ENCODE measurements at regions not wholly inside any gene's neighbourhood (a gene's known extent, or its start where the extent isn't known, plus 50 kb on each side); places are given as distances from the start of the nearest gene placed in this dataset.
"Not testable (repeated sequence)": the region's sequence is repeated elsewhere in the genome, so short reads cannot be mapped to it uniquely, and the experiment has no call there.

GRCh38 chr1:83369853-83370252 is 629.1 kb downstream of the TTLL7 start:
- H3K4me3 Mint-ChIP-seq; H3K9me3 Mint-ChIP-seq; H3K27me3 Mint-ChIP-seq (ENCODE audit: low read depth); H3K27ac Mint-ChIP-seq (ENCODE audit: unreplicated experiment); H3K36me3 Mint-ChIP-seq (ENCODE audit: low read depth); DNase-seq (ENCODE audit: low read depth, low spot score); H3K4me1 Mint-ChIP-seq: not testable (repeated sequence)

DNA sequence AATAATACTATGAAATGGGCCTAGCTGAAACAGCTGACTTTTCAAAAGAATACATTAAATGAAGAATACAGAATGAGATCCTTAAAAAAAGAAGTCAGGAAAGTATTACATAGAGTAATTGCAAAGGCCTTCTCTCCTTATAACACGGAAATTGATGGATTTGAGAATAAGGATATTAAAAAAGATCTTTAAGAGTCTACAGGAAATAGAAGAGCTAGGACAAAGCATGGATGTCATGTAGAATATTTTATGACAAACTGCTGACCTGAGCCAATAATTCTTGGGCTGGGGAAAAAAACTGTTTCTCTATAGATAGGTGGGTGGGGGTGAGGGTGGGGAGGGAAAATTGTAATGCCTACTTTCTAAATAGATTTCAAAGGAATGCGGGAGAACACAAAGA is 633.6 kb downstream of the TTLL7 start:
- H3K4me1 Mint-ChIP-seq; H3K4me3 Mint-ChIP-seq; DNase-seq (ENCODE audit: low read depth, low spot score); H3K36me3 Mint-ChIP-seq (ENCODE audit: low read depth); H3K27me3 Mint-ChIP-seq (ENCODE audit: low read depth); H3K9me3 Mint-ChIP-seq; H3K27ac Mint-ChIP-seq (ENCODE audit: unreplicated experiment): not testable (repeated sequence)

- H3K27ac Mint-ChIP-seq (ENCODE audit: unreplicated experiment); H3K27me3 Mint-ChIP-seq (ENCODE audit: low read depth); H3K4me1 Mint-ChIP-seq; H3K9me3 Mint-ChIP-seq; H3K36me3 Mint-ChIP-seq (ENCODE audit: low read depth); H3K4me3 Mint-ChIP-seq; DNase-seq (ENCODE audit: low read depth, low spot score): not testable (repeated sequence)
Measured at GRCh38 chr1:83345375-83345774, 653.6 kb downstream of the TTLL7 start.

DNA sequence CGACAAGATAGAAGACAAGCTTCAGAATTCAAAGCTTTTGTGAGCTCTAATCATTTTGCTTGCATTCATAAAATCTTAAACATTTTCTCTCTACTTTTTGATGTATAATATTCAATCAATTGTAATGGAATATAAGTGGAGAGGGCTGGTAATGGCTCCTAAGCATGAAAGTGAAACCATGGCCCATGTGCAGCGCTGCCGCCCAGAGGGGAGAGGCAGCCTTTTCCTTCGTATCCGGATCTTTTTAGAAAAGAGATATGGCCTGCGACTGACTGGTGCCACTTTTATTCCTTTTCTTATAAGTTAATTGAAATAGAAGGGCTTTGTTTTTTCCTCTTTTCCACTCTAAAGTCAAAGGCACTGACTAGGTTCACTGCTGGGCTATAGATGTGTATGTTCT is 655.2 kb downstream of the TTLL7 start:
- H3K36me3 Mint-ChIP-seq (ENCODE audit: low read depth); DNase-seq (ENCODE audit: low read depth, low spot score); H3K27me3 Mint-ChIP-seq (ENCODE audit: low read depth); H3K4me1 Mint-ChIP-seq; H3K27ac Mint-ChIP-seq (ENCODE audit: unreplicated experiment); H3K4me3 Mint-ChIP-seq; H3K9me3 Mint-ChIP-seq: not testable (repeated sequence)

DNA sequence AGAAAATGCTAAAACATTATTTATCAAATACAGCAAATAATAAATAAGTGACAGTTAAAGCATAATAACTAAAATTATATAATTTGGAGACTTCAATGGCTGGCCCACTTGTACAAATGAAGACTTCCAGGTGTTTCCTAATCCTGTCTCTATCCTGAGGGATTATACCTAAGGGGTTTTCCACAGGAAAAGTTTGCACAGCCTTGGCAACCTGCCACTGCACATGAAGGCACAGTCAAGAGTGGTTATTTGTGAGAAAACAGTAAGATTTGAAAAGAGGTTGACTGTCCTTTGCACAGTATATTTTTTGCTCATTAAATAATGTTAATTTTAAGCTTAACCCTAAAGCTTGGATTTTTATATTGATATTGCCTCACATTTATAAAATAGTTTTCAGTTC is 655.9 kb downstream of the TTLL7 start:
- DNase-seq (ENCODE audit: low read depth, low spot score); H3K27me3 Mint-ChIP-seq (ENCODE audit: low read depth); H3K4me1 Mint-ChIP-seq; H3K4me3 Mint-ChIP-seq; H3K9me3 Mint-ChIP-seq; H3K27ac Mint-ChIP-seq (ENCODE audit: unreplicated experiment); H3K36me3 Mint-ChIP-seq (ENCODE audit: low read depth): not testable (repeated sequence)

GRCh38 chr1:83332308-83332707 is 666.6 kb downstream of the TTLL7 start:
- not testable (repeated sequence) for H3K27ac Mint-ChIP-seq (ENCODE audit: unreplicated experiment); H3K27me3 Mint-ChIP-seq (ENCODE audit: low read depth); H3K9me3 Mint-ChIP-seq; H3K4me3 Mint-ChIP-seq; DNase-seq (ENCODE audit: low read depth, low spot score); H3K36me3 Mint-ChIP-seq (ENCODE audit: low read depth); H3K4me1 Mint-ChIP-seq

DNA sequence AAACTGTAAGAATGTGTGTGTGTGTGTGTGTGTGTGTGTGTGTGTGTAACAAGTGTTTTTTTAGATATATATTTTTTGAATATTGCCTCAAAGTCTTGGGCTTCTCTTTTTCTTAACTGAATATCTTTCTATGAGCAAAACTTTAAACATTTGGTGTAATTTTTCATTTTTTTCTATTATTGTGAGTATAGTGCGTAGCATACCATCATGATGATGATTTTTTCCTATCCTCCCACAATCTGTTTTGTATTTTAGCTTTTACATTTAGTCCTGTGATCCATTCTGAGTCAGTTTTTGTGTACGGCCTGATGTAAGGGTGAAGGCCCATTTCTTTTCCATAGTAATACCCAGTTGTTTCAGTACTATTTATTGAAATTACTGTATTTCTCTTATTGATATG is 680.6 kb downstream of the TTLL7 start:
- DNase-seq (ENCODE audit: low read depth, low spot score) = no peak
- Mint-ChIP-seq H3K36me3 (ENCODE audit: low read depth) (no peaks in the 10 kb centered on the region), H3K9me3 (peaks cover 2% of the 10 kb centered on the region), H3K27me3 (ENCODE audit: low read depth) (no peaks in the 10 kb centered on the region), H3K4me3 (no peak overlapping the region), H3K4me1 (no peaks in the 10 kb centered on the region), H3K27ac (ENCODE audit: unreplicated experiment) (no peak overlapping the region)
- TF ChIP-seq, protein P1, sequence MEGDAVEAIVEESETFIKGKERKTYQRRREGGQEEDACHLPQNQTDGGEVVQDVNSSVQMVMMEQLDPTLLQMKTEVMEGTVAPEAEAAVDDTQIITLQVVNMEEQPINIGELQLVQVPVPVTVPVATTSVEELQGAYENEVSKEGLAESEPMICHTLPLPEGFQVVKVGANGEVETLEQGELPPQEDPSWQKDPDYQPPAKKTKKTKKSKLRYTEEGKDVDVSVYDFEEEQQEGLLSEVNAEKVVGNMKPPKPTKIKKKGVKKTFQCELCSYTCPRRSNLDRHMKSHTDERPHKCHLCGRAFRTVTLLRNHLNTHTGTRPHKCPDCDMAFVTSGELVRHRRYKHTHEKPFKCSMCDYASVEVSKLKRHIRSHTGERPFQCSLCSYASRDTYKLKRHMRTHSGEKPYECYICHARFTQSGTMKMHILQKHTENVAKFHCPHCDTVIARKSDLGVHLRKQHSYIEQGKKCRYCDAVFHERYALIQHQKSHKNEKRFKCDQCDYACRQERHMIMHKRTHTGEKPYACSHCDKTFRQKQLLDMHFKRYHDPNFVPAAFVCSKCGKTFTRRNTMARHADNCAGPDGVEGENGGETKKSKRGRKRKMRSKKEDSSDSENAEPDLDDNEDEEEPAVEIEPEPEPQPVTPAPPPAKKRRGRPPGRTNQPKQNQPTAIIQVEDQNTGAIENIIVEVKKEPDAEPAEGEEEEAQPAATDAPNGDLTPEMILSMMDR (conservative IDR thresholded peaks at IDR 0.05) = no peak

GRCh38 chr1:83315446-83315845 is 683.5 kb downstream of the TTLL7 start:
- H3K9me3 Mint-ChIP-seq; H3K27me3 Mint-ChIP-seq (ENCODE audit: low read depth); H3K36me3 Mint-ChIP-seq (ENCODE audit: low read depth); H3K27ac Mint-ChIP-seq (ENCODE audit: unreplicated experiment); H3K4me3 Mint-ChIP-seq; DNase-seq (ENCODE audit: low read depth, low spot score); H3K4me1 Mint-ChIP-seq: not testable (repeated sequence)

DNA sequence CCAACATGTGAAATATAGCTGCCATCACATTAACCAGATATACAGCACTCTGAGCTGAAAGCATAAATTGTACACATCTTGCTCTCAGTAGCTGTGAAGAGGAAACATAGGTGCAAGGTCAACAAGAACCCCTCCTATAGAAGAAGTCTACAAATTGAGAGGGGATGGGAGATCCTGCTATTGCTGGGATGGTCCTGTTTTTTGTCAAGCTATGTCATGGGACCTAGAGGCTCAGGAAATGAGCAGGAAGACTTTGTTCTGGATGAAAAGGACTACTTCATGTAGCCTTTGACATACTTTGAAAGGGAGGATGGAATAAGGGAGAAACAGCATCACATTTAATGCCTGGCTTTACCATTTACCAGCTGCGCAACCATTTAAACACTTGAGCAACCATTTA is 688.8 kb downstream of the TTLL7 start:
- DNase-seq (ENCODE audit: low read depth, low spot score); H3K36me3 Mint-ChIP-seq (ENCODE audit: low read depth); H3K27ac Mint-ChIP-seq (ENCODE audit: unreplicated experiment); H3K9me3 Mint-ChIP-seq; H3K4me3 Mint-ChIP-seq; H3K4me1 Mint-ChIP-seq; H3K27me3 Mint-ChIP-seq (ENCODE audit: low read depth): not testable (repeated sequence)

- not testable (repeated sequence) for H3K36me3 Mint-ChIP-seq (ENCODE audit: low read depth); DNase-seq (ENCODE audit: low read depth, low spot score)
Measured at GRCh38 chr1:83309035-83309434, 689.9 kb downstream of the TTLL7 start.

DNA sequence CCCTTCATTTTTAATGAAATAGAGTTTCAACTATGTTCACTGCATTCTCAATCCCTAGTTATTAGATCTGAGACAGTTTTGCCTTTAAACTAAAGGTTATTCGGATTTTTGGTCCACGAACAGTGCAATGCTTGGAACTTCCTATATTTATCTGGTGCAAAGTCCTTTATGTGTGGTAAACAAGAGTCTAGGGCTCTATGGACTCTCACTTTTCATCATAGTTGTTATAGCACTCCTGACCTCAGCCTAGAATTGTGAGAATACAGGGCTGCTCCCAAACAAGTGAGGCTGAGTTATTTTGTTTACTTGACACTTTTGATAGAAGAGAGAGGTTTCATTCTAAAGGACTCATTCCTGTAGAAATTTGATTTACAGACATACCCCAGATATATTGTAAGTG is 692.1 kb downstream of the TTLL7 start:
- not testable (repeated sequence) for H3K36me3 Mint-ChIP-seq (ENCODE audit: low read depth); H3K27ac Mint-ChIP-seq (ENCODE audit: unreplicated experiment); DNase-seq (ENCODE audit: low read depth, low spot score); H3K27me3 Mint-ChIP-seq (ENCODE audit: low read depth); H3K4me1 Mint-ChIP-seq; H3K4me3 Mint-ChIP-seq; H3K9me3 Mint-ChIP-seq

More at GRCh38 chr1:83309035-83309434, 689.9 kb downstream of the TTLL7 start:
- not testable (repeated sequence) for H3K4me1 Mint-ChIP-seq; H3K27me3 Mint-ChIP-seq (ENCODE audit: low read depth); H3K27ac Mint-ChIP-seq (ENCODE audit: unreplicated experiment); H3K4me3 Mint-ChIP-seq; H3K9me3 Mint-ChIP-seq

GRCh38 chr1:83295594-83295993 is 703.3 kb downstream of the TTLL7 start:
- H3K4me1 Mint-ChIP-seq; H3K36me3 Mint-ChIP-seq (ENCODE audit: low read depth); H3K27ac Mint-ChIP-seq (ENCODE audit: unreplicated experiment); DNase-seq (ENCODE audit: low read depth, low spot score); H3K4me3 Mint-ChIP-seq; H3K27me3 Mint-ChIP-seq (ENCODE audit: low read depth): not testable (repeated sequence)
- H3K9me3 Mint-ChIP-seq = peaks cover 11% of the 10 kb centered on the region

DNA sequence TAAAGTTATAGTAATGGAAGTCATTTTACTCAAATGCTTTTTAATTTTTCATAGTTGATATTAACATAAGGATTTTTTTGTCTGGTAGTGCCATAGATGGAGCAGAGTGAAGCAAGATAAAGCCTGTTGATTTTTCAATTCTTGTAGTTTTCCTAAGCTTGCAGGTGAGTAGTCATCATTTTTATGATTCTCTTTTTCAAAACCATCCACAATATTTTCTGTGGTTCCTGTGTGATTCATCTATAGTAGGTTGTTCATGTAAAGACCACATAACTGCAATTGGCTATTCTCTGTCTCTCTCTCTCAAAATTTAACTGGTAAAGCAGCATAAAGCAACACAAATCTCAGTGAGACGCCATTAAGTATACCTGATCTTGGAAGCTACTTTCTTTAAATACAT is 711.5 kb downstream of the TTLL7 start:
- not testable (repeated sequence) for H3K27ac Mint-ChIP-seq (ENCODE audit: unreplicated experiment); H3K4me1 Mint-ChIP-seq; DNase-seq (ENCODE audit: low read depth, low spot score); H3K27me3 Mint-ChIP-seq (ENCODE audit: low read depth); H3K4me3 Mint-ChIP-seq; H3K9me3 Mint-ChIP-seq; H3K36me3 Mint-ChIP-seq (ENCODE audit: low read depth)

- H3K9me3 Mint-ChIP-seq; H3K36me3 Mint-ChIP-seq (ENCODE audit: low read depth); H3K27ac Mint-ChIP-seq (ENCODE audit: unreplicated experiment); H3K4me3 Mint-ChIP-seq; DNase-seq (ENCODE audit: low read depth, low spot score); H3K27me3 Mint-ChIP-seq (ENCODE audit: low read depth); H3K4me1 Mint-ChIP-seq: not testable (repeated sequence)
Measured at GRCh38 chr1:83274656-83275055, 724.3 kb downstream of the TTLL7 start.
